Kidney (tissue), 13 donors: ENCODE measurements at regions not wholly inside any gene's neighbourhood (a gene's known extent, or its start where the extent isn't known, plus 50 kb on each side); places are given as distances from the start of the nearest gene placed in this dataset.

Source experiments
- DNase-seq, 5 donors: peaks; one replicate each; pipeline ENCODE4 v3.0.0-alpha.2; 2013 to 2020
- FAIRE-seq: peaks from 2 replicates; lab custom pipeline; 2012; peaks lifted over from hg19 to GRCh38; lab: Jason Lieb, UNC
- H3K27ac ChIP-seq, 2 donors: one replicate each; pipeline ENCODE4 v1.7.0; 2013; ENCODE audit warnings: low read depth in 2 of 2, low read length in 2 of 2, inconsistent platforms in 1 of 2
- H3K27me3 ChIP-seq: one replicate; pipeline ENCODE4 v1.7.1; 2013; ENCODE audit warnings: low read length, inconsistent platforms; ENCODE audit not compliant: control insufficient read depth, insufficient read depth
- H3K36me3 ChIP-seq, 3 donors: one replicate each; pipeline versions ENCODE4 v1.7.0 to v1.7.1; 2013; ENCODE audit warnings: low read length in 3 of 3, control low read depth in 1 of 3, inconsistent platforms in 1 of 3; ENCODE audit not compliant: insufficient read depth in 3 of 3, control insufficient read depth in 2 of 3
- H3K4me1 ChIP-seq, 3 donors: one replicate each; pipeline versions ENCODE4 v1.7.0 to v1.7.1; 2013; ENCODE audit warnings: low read length in 3 of 3, inconsistent platforms in 1 of 3, low read depth in 1 of 3; ENCODE audit not compliant: control insufficient read depth in 2 of 3, insufficient read depth in 2 of 3
- H3K4me3 ChIP-seq, 3 donors: one replicate each; pipeline versions ENCODE4 v1.7.0 to v1.8.1; 2013; ENCODE audit warnings: low read length in 3 of 3, control low read depth in 1 of 3, inconsistent platforms in 1 of 3
- H3K9ac ChIP-seq, 3 donors: one replicate each; pipeline versions ENCODE4 v1.7.0 to v1.7.1; 2013; ENCODE audit warnings: low read length in 3 of 3, control low read depth in 1 of 3, inconsistent platforms in 1 of 3
- H3K9me3 ChIP-seq, 3 donors: one replicate each; pipeline versions ENCODE4 v1.7.0 to v1.7.1; 2013; ENCODE audit warnings: low read length in 3 of 3, control low read depth in 1 of 3, inconsistent platforms in 1 of 3; ENCODE audit not compliant: control insufficient read depth in 2 of 3, insufficient read depth in 1 of 3
- CTCF ChIP-seq: IDR thresholded peaks from 3 replicates; pipeline ENCODE4 v1.5.1; 2012; ENCODE audit warnings: mild to moderate bottlenecking, moderate library complexity, borderline replicate concordance; ENCODE audit not compliant: insufficient read depth; ENCODE audit errors: extremely low read depth
- intact Hi-C: fragments of 100-400 bp; cut with DNase I; formaldehyde crosslinking; loops from one replicate; pipeline ENCODE4 v1.11.1; 2022
- donor health status: control.
- donor health status: control.
- donor health status: control.
- donor health status: control.
- donor health status: control.
- donor health status: DM: yes; HTN: yes; CAD: no.
- donor health status: Normal renal cell carcinoma (clear cell type).

GRCh38 chr11:69568809-69569097 is 72.2 kb upstream of the CCND1 start:
- Histone ChIP-seq H3K27ac (no peak overlapping the region), H3K4me1 (no peaks in the 10 kb centered on the region), H3K27me3 (no peaks in the 10 kb centered on the region), H3K9me3 (no peaks in the 10 kb centered on the region), H3K4me3 (no peak overlapping the region), H3K36me3 (no peaks in the 10 kb centered on the region), H3K9ac (no peak overlapping the region)
- no peak for TF ChIP-seq CTCF
- DNase-seq (no peak), FAIRE-seq (no peak)
- intact Hi-C loops: no loop called here

DNA sequence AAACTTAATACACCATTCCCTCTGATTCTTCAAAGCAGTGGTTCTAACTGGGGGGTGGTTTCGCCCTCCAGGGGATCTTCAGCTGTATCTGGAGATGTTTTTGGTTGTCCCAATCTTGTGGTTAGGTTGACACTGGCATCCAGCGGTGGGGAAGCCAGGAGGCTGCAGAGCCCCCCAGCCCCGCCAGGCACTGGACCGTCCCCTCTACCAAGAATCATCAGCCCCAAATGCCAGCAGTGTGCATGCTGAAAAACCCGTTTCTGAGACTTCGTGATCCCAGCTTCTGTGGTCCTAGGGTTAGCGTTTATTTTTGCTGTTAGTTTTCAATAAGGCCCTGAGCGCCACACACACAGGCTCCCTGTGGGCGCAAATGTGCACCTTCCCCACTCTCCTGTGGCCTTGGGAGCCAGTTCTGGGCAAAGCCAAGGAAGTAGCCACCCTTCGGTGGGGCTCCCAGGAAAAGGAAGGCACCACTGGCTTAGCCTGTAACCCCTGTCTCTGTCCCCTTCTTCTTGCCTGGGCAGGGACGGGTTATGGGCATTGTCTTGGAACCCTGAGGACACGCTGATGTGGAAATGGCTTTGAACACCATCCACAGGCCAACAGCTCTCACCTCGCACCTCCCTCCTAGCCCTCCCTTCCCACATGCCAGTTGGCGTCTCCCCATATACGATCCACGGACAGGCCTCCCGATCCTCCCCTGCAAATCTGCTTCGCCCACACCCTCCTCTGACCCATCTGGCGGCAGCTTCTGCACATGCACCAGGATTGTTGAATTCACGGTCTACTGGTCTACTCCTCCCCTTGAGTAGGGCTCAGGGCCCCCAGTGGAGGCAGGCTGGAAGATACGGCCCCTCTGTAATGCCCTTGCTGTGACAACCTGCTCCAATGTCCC is 71.4 kb upstream of the CCND1 start:
- Histone ChIP-seq H3K9me3 (no peaks in the 10 kb centered on the region), H3K36me3 (no peaks in the 10 kb centered on the region), H3K9ac (no peak overlapping the region), H3K4me3 (no peak overlapping the region), H3K4me1 (no peaks in the 10 kb centered on the region), H3K27ac (no peak overlapping the region), H3K27me3 (no peaks in the 10 kb centered on the region)
- intact Hi-C loops: no loop called here
- no peak for FAIRE-seq
- DNase-seq: peak in 3 of 5 donors; percentile 29 to 59 (median 41)
- no peak for TF ChIP-seq CTCF

DNA sequence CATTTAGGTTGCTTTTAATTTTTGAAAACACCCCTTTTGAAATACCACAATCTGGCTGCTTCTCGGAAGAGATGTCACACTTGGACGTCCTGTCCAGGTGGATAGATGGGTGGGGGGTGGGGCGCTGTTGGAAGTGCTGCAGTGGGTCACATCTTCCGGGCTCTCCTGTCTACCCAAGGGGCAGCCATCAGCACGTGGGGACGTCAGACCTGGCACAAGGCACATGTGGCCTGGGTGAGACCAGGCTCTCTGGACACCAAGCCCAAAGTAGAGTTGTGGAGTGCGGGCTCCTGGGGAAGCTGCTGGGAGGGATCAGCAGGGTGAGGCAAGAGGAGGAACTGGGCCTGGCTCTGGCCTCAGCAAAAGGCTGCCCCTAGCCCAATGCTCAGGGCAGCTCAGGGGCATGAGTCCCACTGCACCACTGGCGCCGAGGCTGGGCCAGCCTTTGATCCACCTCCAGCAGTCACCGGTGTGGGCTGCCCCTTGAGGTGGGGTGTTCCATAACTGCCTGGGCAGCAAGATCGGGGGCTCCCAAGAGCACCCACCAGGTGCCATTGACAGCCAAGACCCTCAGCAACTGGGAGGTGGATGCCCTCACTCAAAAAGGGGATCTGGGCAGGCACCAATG is 68.6 kb upstream of the CCND1 start:
- Histone ChIP-seq H3K9me3 (no peaks in the 10 kb centered on the region), H3K9ac (no peak overlapping the region), H3K4me3 (no peak overlapping the region), H3K4me1 (no peaks in the 10 kb centered on the region), H3K27ac (no peak overlapping the region), H3K27me3 (no peaks in the 10 kb centered on the region), H3K36me3 (no peaks in the 10 kb centered on the region)
- intact Hi-C loops: no loop called here
- FAIRE-seq (no peak), DNase-seq (no peak)
- no peak for TF ChIP-seq CTCF
